ENCODE measurements at regions not wholly inside any gene's neighbourhood (a gene's known extent, or its start where the extent isn't known, plus 50 kb on each side); places are given as distances from the start of the nearest gene placed in this dataset.

- TF ChIP-seq CTCF (IDR thresholded peaks at IDR 0.05) (no peak), EZH2 (IDR thresholded peaks at IDR 0.05; ENCODE audit: borderline replicate concordance, insufficient read depth, low read depth, low read length, poor library complexity, severe bottlenecking) (no peak)
Measured at GRCh38 chr5:92283521-92283920, 900.4 kb upstream of the ARRDC3 start.

All from B cell (primary cell).